Epithelial cell of esophagus (primary cell): ENCODE measurements at regions not wholly inside any gene's neighbourhood (a gene's known extent, or its start where the extent isn't known, plus 50 kb on each side); places are given as distances from the start of the nearest gene placed in this dataset.

Experiments used
- DNase-seq: peaks from one replicate; pipeline ENCODE4 v3.0.0; 2010; ENCODE audit warnings: low read depth
- H3K4me3 ChIP-seq: 2 replicates; pipeline ENCODE4 v1.5.1; 2011; ENCODE audit warnings: mild to moderate bottlenecking, low read length, control low read depth
- CTCF ChIP-seq: IDR thresholded peaks from 2 replicates; pipeline ENCODE4 v1.5.1; 2011; ENCODE audit warnings: low read depth, mild to moderate bottlenecking, low read length, control low read depth, inconsistent platforms; ENCODE audit not compliant: insufficient read depth; ENCODE audit errors: missing control alignments

GRCh38 chr5:135178476-135179155 is 144.6 kb upstream of the PITX1 start:
- DNase-seq, result no peak
- TF ChIP-seq CTCF, result no peak
- H3K4me3 ChIP-seq, result no peak overlapping the region

- no peak overlapping the region for H3K4me3 ChIP-seq
- no peak for DNase-seq
- TF ChIP-seq CTCF, result no peak
Observed at GRCh38 chr5:135177591-135177990, 143.6 kb upstream of the PITX1 start.

- TF ChIP-seq CTCF, result no peak
- no peak for DNase-seq
- H3K4me3 ChIP-seq, result no peak overlapping the region
Observed at GRCh38 chr5:135176991-135177390, 143.0 kb upstream of the PITX1 start.

- DNase-seq, result no peak
- TF ChIP-seq CTCF, result no peak
- H3K4me3 ChIP-seq, result no peak overlapping the region
Observed at GRCh38 chr5:135174315-135175096, 140.5 kb upstream of the PITX1 start.

- no peak for DNase-seq
- H3K4me3 ChIP-seq, result no peak overlapping the region
- no peak for TF ChIP-seq CTCF
Observed at GRCh38 chr5:135173662-135174290, 139.7 kb upstream of the PITX1 start.

- no peak overlapping the region for H3K4me3 ChIP-seq
- TF ChIP-seq CTCF, result no peak
- no peak for DNase-seq
Observed at GRCh38 chr5:135172718-135173117, 138.7 kb upstream of the PITX1 start.
